Mesendoderm (in vitro differentiated cells): ENCODE measurements at regions not wholly inside any gene's neighbourhood (a gene's known extent, or its start where the extent isn't known, plus 50 kb on each side); places are given as distances from the start of the nearest gene placed in this dataset.

Source experiments
- DNase-seq: peaks from one replicate; pipeline ENCODE4 v3.0.0; 2013
- H2AK5ac ChIP-seq: 2 replicates; pipeline ENCODE4 v1.6.1; 2013; ENCODE audit warnings: low read length, inconsistent platforms
- H2BK120ac ChIP-seq: 2 replicates; pipeline ENCODE4 v1.6.1; 2013; ENCODE audit warnings: low read depth, mild to moderate bottlenecking, low read length, moderate library complexity, mixed read lengths
- H2BK15ac ChIP-seq: replicated peaks from 2 replicates; pipeline ENCODE4 v1.6.1; 2013; ENCODE audit warnings: low read depth, mild to moderate bottlenecking, moderate library complexity
- H2BK5ac ChIP-seq: 2 replicates; pipeline ENCODE4 v1.6.1; 2013; ENCODE audit warnings: low read length, inconsistent platforms
- H3K18ac ChIP-seq: 2 replicates; pipeline ENCODE4 v1.6.1; 2013; ENCODE audit warnings: mild to moderate bottlenecking, low read length, mixed read lengths
- H3K23ac ChIP-seq: one replicate; pipeline ENCODE4 v1.6.1; 2013; ENCODE audit warnings: low read length
- H3K27ac ChIP-seq: 2 replicates; pipeline ENCODE4 v1.5.1; 2013; ENCODE audit warnings: low read depth, mild to moderate bottlenecking, inconsistent platforms, low read length, moderate library complexity
- H3K27me3 ChIP-seq: 2 replicates; pipeline ENCODE4 v1.6.1; 2013; ENCODE audit warnings: low read length, control low read depth, mild to moderate bottlenecking, inconsistent platforms; ENCODE audit not compliant: insufficient read depth, poor library complexity
- H3K36me3 ChIP-seq: 2 replicates; pipeline ENCODE4 v1.6.1; 2013; ENCODE audit warnings: low read length, inconsistent platforms; ENCODE audit not compliant: control insufficient read depth, insufficient read depth
- H3K4ac ChIP-seq: one replicate; pipeline ENCODE4 v1.6.1; 2013; ENCODE audit warnings: low read depth, mild to moderate bottlenecking, low read length, moderate library complexity
- H3K4me1 ChIP-seq: 2 replicates; pipeline ENCODE4 v1.6.1; 2013; ENCODE audit warnings: low read depth, low read length, inconsistent platforms; ENCODE audit not compliant: control insufficient read depth
- H3K4me2 ChIP-seq: 2 replicates; pipeline ENCODE4 v1.6.1; 2013; ENCODE audit warnings: low read length
- H3K4me3 ChIP-seq: 2 replicates; pipeline ENCODE4 v1.5.1; 2013; ENCODE audit warnings: mild to moderate bottlenecking, low read length
- H3K56ac ChIP-seq: one replicate; pipeline ENCODE4 v1.6.1; 2013; ENCODE audit warnings: low read length
- H3K79me1 ChIP-seq: 2 replicates; pipeline ENCODE4 v1.6.1; 2013; ENCODE audit warnings: low read length, inconsistent platforms
- H3K79me2 ChIP-seq: 2 replicates; pipeline ENCODE4 v1.6.1; 2013; ENCODE audit warnings: mild to moderate bottlenecking, low read length; ENCODE audit not compliant: control insufficient read depth, insufficient read depth
- H3K9ac ChIP-seq: 2 replicates; pipeline ENCODE4 v1.6.1; 2013; ENCODE audit warnings: low read length, inconsistent platforms
- H4K5ac ChIP-seq: one replicate; pipeline ENCODE4 v1.6.1; 2013; ENCODE audit warnings: low read length
- H4K8ac ChIP-seq: one replicate; pipeline ENCODE4 v1.6.1; 2013; ENCODE audit warnings: low read depth, mild to moderate bottlenecking, control low read depth, low read length, moderate library complexity
- WGBS: extraction: QIAGEN DNeasy Blood & Tissue Kit; methylation state at CpG from one replicate; pipeline ENCODE4 v1.1.7; 2013; ENCODE audit warnings: low lambda C conversion rate, missing lambda C conversion rate; ENCODE audit not compliant: insufficient coverage; ENCODE audit errors: extremely low coverage; 5-methylcytosine and 5-hydroxymethylcytosine counted together

DNA sequence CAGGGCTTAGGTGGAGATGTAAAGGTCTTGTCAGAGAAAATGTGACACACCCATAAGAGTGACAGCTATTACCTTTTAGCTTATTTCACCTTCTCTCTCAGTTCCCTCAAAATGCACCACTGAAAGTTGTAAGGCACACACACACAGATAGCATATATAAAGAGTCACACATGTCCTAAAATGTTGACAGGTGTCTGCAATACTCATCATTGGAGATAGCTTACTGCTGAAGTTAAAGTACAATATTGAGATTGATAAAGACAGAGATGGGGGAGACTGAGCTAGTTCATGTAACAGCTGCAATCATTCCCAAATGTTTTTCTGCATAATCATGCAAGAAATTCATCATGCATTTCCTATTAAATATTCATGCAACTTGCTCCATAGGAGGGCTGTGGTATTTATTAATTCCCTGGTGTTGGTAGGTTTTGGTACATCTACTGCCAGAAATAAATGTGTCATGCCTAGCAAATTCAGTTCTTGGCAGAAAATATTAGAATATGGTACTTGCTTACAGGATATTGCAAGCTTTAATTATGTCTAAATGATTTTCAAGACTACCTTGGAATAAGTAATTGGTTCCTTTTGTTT is 118.8 kb upstream of the RBMS1 start:
- no peak for DNase-seq
- no peak overlapping the region for H3K4ac ChIP-seq
- H3K4me3 ChIP-seq, result no peak overlapping the region
- H3K79me1 ChIP-seq, result no peaks in the 10 kb centered on the region
- H2AK5ac ChIP-seq, result no peak overlapping the region
- no peak overlapping the region for H3K23ac ChIP-seq
- H3K79me2 ChIP-seq, result no peaks in the 10 kb centered on the region
- peaks cover 2% of the 10 kb centered on the region for H3K4me1 ChIP-seq
- no peak overlapping the region for H2BK120ac ChIP-seq
- no peak overlapping the region for H3K56ac ChIP-seq
- H4K8ac ChIP-seq, result no peak overlapping the region
- H4K5ac ChIP-seq, result no peak overlapping the region
- H3K4me2 ChIP-seq, result no peak overlapping the region
- no peaks in the 10 kb centered on the region for H3K36me3 ChIP-seq
- no peak overlapping the region for H3K27ac ChIP-seq
- no peak overlapping the region for H2BK15ac ChIP-seq
- H3K9ac ChIP-seq, result no peak overlapping the region
- H3K27me3 ChIP-seq, result no peaks in the 10 kb centered on the region
- H3K18ac ChIP-seq, result no peak overlapping the region
- H2BK5ac ChIP-seq, result no peak overlapping the region

DNA sequence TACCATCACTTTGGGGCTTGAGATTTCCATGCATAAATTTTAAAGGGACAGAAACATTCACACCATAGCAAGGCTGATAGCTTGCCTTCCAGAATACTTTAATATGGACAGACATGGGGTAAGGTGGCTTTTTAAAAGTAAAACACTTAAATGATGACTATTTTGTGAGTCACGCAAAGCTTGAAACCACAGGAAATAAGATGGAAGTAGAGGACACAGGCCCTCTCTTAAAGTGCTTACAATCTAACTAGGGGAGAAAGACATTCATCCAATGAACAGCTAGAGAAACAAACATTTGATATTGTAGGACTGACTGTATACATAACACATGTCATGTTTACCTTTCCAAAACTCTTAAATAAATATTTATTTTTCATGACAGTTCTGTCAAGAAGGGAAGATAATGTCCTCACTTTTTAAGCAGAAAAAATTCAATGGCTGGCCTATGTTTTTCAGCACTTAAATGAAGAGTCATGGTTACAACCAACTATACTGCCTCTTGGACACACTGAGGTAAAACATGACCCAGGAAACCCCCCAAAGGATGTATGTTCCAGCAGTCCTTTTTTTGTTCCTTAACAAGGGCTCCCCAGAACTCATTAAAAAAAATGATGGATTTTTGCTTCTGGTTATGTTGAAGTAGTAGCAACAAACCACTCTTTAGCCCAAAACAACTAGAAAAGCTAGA is 120.0 kb upstream of the RBMS1 start:
- H4K5ac ChIP-seq, result no peak overlapping the region
- H3K9ac ChIP-seq, result no peak overlapping the region
- H3K4me3 ChIP-seq, result no peak overlapping the region
- peak overlapping the region; percentile 70 for H3K4ac ChIP-seq
- no peak overlapping the region for H3K4me2 ChIP-seq
- H4K8ac ChIP-seq, result no peak overlapping the region
- H3K27me3 ChIP-seq, result no peaks in the 10 kb centered on the region
- H2AK5ac ChIP-seq, result no peak overlapping the region
- WGBS, result no CpG with 5 or more reads among the region's 1 CpG
- H3K36me3 ChIP-seq, result no peaks in the 10 kb centered on the region
- no peak overlapping the region for H3K23ac ChIP-seq
- H2BK5ac ChIP-seq, result no peak overlapping the region
- H3K79me2 ChIP-seq, result no peaks in the 10 kb centered on the region
- no peak overlapping the region for H3K56ac ChIP-seq
- H2BK120ac ChIP-seq, result no peak overlapping the region
- H3K4me1 ChIP-seq, result peaks cover 2% of the 10 kb centered on the region
- peak overlapping the region; percentile 74 for H2BK15ac ChIP-seq
- H3K18ac ChIP-seq, result no peak overlapping the region
- no peak for DNase-seq
- no peaks in the 10 kb centered on the region for H3K79me1 ChIP-seq
- no peak overlapping the region for H3K27ac ChIP-seq

DNA sequence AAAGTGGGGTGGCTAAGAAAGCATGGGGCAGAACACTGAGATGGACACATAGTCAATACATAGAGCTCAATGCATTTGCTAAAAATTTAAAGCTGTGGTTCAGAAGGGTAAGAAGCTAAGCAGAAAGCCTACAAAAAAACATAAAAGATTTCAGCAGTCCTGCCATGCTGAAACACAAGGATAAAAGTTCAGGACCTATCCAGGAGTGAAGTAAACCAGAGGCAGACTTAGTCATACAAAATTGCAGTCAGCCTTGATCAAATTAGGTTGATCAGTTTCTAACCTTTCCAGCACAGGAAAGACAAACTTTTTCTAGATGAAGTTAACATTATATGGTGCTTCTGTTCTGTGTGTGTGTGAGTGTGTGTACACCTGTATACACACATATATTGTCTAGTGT is 120.8 kb upstream of the RBMS1 start:
- Histone ChIP-seq H3K56ac (no peak overlapping the region), H3K27ac (no peak overlapping the region), H3K4me2 (no peak overlapping the region), H2BK120ac (no peak overlapping the region), H3K4ac (no peak overlapping the region), H4K5ac (no peak overlapping the region), H3K23ac (no peak overlapping the region), H2BK5ac (no peak overlapping the region), H3K4me3 (no peak overlapping the region), H4K8ac (no peak overlapping the region), H3K79me2 (no peaks in the 10 kb centered on the region), H3K18ac (no peak overlapping the region), H3K9ac (no peak overlapping the region), H3K27me3 (no peaks in the 10 kb centered on the region), H3K36me3 (no peaks in the 10 kb centered on the region), H3K4me1 (peaks cover 2% of the 10 kb centered on the region), H2AK5ac (no peak overlapping the region), H3K79me1 (no peaks in the 10 kb centered on the region), H2BK15ac (no peak overlapping the region)
- no peak for DNase-seq

DNA sequence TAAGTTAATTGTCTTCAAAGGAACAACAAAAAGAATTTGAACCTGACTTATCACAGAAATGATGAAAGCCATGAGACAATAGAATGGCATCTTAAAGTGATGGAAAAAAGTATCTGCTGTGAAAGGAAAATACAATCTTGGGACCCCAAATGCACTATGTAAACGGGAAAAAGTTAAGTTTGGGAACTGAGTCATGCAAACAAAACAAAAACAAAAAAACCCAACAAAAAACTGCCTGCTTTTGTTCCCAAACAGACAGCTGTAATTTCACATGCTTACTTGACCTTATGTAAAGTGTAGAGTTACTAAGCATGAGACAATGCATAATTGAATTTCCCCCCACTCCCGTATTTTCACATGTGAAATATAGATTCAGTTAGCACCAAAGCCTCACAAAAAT is 122.1 kb upstream of the RBMS1 start:
- Histone ChIP-seq H2BK15ac (no peak overlapping the region), H2AK5ac (no peak overlapping the region), H3K27me3 (no peaks in the 10 kb centered on the region), H2BK5ac (no peak overlapping the region), H3K23ac (no peak overlapping the region), H3K4me2 (no peak overlapping the region), H3K56ac (no peak overlapping the region), H3K4me1 (peaks cover 2% of the 10 kb centered on the region), H3K18ac (no peak overlapping the region), H3K27ac (no peak overlapping the region), H3K79me2 (no peaks in the 10 kb centered on the region), H3K4ac (no peak overlapping the region), H3K36me3 (no peaks in the 10 kb centered on the region), H4K8ac (no peak overlapping the region), H3K9ac (no peak overlapping the region), H2BK120ac (no peak overlapping the region), H3K4me3 (no peak overlapping the region), H4K5ac (no peak overlapping the region), H3K79me1 (no peaks in the 10 kb centered on the region)
- no CpG with 5 or more reads among the region's 2 CpGs for WGBS
- no peak for DNase-seq

DNA sequence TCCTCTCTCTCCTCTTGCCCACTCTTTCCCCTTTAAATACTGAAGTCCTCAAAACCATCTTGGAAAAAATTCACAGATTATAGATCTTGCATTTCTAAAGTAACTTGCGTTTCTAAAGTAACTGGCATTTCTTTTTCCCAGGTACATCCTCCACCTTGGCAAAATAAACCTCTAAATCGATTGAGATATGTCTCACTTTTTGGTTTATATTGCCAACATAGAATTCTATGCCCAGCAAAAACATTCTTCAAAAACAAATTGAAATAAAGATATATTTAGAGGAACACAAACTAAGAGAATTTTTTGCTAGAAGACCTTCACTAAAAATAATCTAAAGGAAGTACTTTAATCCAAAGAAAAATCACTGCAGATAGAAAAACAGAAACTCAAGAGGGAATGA is 122.5 kb upstream of the RBMS1 start:
- Histone ChIP-seq H2AK5ac (no peak overlapping the region), H3K4ac (no peak overlapping the region), H3K27me3 (no peaks in the 10 kb centered on the region), H3K36me3 (no peaks in the 10 kb centered on the region), H3K4me3 (no peak overlapping the region), H3K23ac (no peak overlapping the region), H3K4me2 (no peak overlapping the region), H3K9ac (no peak overlapping the region), H4K8ac (no peak overlapping the region), H3K79me2 (no peaks in the 10 kb centered on the region), H2BK5ac (no peak overlapping the region), H3K56ac (no peak overlapping the region), H2BK120ac (no peak overlapping the region), H3K4me1 (peaks cover 2% of the 10 kb centered on the region), H4K5ac (no peak overlapping the region), H3K18ac (no peak overlapping the region), H3K79me1 (no peaks in the 10 kb centered on the region), H2BK15ac (no peak overlapping the region), H3K27ac (no peak overlapping the region)
- DNase-seq, result no peak
- WGBS, result no CpG with 5 or more reads among the region's 2 CpGs

DNA sequence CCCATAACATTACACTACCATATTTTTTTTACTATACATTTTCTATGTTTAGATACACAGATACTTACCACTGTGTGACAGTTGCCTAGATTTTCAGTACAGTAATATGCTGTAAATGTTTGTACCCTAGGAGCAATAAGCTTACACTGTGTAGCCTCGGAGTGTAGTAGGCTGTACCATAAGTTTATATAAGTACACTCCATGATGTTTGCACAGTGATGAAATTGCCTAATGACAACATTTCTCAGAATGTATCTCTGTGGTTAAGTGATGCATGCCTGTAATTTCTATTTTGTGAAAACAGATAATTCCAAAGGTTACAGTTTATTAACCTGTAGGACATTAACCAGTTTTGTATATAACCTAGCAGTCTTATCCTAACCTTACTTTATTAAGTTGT is 128.1 kb upstream of the RBMS1 start:
- H3K9ac ChIP-seq, result no peak overlapping the region
- no peak overlapping the region for H2AK5ac ChIP-seq
- no peak overlapping the region for H3K56ac ChIP-seq
- no peak overlapping the region for H3K18ac ChIP-seq
- H2BK120ac ChIP-seq, result no peak overlapping the region
- no peak overlapping the region for H3K4ac ChIP-seq
- no peak overlapping the region for H3K27ac ChIP-seq
- H2BK5ac ChIP-seq, result no peak overlapping the region
- H3K4me2 ChIP-seq, result no peak overlapping the region
- H3K79me2 ChIP-seq, result no peaks in the 10 kb centered on the region
- no peak overlapping the region for H3K23ac ChIP-seq
- H2BK15ac ChIP-seq, result no peak overlapping the region
- no peaks in the 10 kb centered on the region for H3K79me1 ChIP-seq
- no peak overlapping the region for H4K5ac ChIP-seq
- H3K4me3 ChIP-seq, result no peak overlapping the region
- H4K8ac ChIP-seq, result no peak overlapping the region
- H3K27me3 ChIP-seq, result no peaks in the 10 kb centered on the region
- H3K4me1 ChIP-seq, result no peaks in the 10 kb centered on the region
- H3K36me3 ChIP-seq, result no peaks in the 10 kb centered on the region
- no CpG with 5 or more reads among the region's 1 CpG for WGBS
- no peak for DNase-seq
